ENCODE measurements at regions not wholly inside any gene's neighbourhood (a gene's known extent, or its start where the extent isn't known, plus 50 kb on each side); places are given as distances from the start of the nearest gene placed in this dataset.
"Not testable (repeated sequence)": the region's sequence is repeated elsewhere in the genome, so short reads cannot be mapped to it uniquely, and the experiment has no call there.

DNA sequence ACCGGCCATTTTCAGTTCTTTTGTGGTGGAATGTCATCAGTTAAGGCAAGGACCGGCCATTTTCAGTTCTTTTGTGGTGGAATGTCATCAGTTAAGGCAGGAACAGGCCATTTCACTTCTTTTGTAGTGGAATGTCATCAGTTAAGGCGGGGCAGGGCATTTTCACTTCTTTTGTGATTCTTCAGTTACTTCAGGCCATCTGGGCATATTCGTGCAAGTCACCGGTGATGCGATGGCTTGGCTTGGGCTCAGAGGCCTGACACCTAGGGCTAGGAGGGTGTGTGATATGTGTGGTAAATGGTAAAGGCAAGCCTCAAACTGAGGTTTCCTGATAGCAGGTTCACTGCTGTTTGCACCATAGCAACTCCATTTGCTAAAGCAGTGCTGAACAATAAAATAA lies 293.2 kb upstream of the SEMA6A start:
- DNase-seq (ENCODE audit: low read depth, low spot score); H4K20me1 ChIP-seq (replicated peaks; ENCODE audit: control insufficient read depth, extremely low read depth, insufficient read depth, low read length); H3K4me1 ChIP-seq (ENCODE audit: control insufficient read depth, extremely low read depth, insufficient read depth, low read length); BruUV-seq (replicated peaks); H3K9me1 ChIP-seq (replicated peaks; ENCODE audit: control insufficient read depth, extremely low read depth, insufficient read depth, low read length); H3K4me2 ChIP-seq (ENCODE audit: insufficient read depth, low read length); CTCF ChIA-PET; H3K79me2 ChIP-seq (ENCODE audit: control insufficient read depth, insufficient read depth, low read length); H3K4me3 ChIP-seq (replicated peaks in 1 of 3; ENCODE audit: insufficient read depth in 1 of 3, low read depth in 1 of 3, low read length in 3 of 3); H3K9me3 ChIP-seq (replicated peaks; ENCODE audit: control insufficient read depth, insufficient read depth, low read length); POLR2A ChIA-PET; H2AFZ ChIP-seq (ENCODE audit: low read depth, low read length); H3K27ac ChIP-seq (ENCODE audit: insufficient read depth, low read depth, low read length); H3K36me3 ChIP-seq (ENCODE audit: control insufficient read depth in 2 of 2, extremely low read depth in 1 of 2, insufficient read depth in 2 of 2, low read length in 2 of 2); intact Hi-C loops (cut with micrococcal nuclease); FAIRE-seq; H3K9ac ChIP-seq (replicated peaks; ENCODE audit: extremely low read depth, insufficient read depth, low read length); H3K27me3 ChIP-seq (ENCODE audit: control insufficient read depth in 2 of 2, insufficient read depth in 2 of 2, low read length in 2 of 2); dilution Hi-C loops (cut with MboI; ENCODE audit: extremely low pct_ligation_motif_present, low sequenced_read_pairs): not testable (repeated sequence)

GRCh38 chr5:116865651-116866050 lies 291.0 kb upstream of the SEMA6A start:
- H3K4me1 ChIP-seq (ENCODE audit: control insufficient read depth, extremely low read depth, insufficient read depth, low read length) = no peaks in the 10 kb centered on the region
- no peaks in the 10 kb centered on the region for H3K27me3 ChIP-seq (ENCODE audit: control insufficient read depth in 2 of 2, insufficient read depth in 2 of 2, low read length in 2 of 2)
- FAIRE-seq (no peak), DNase-seq (ENCODE audit: low read depth, low spot score) (no peak)
- H4K20me1 ChIP-seq (replicated peaks; ENCODE audit: control insufficient read depth, extremely low read depth, insufficient read depth, low read length) = no peaks in the 10 kb centered on the region
- intact Hi-C loops (cut with micrococcal nuclease) (no loop called here), dilution Hi-C loops (cut with MboI; ENCODE audit: extremely low pct_ligation_motif_present, low sequenced_read_pairs) (no loop called here)
- H3K9me1 ChIP-seq (replicated peaks; ENCODE audit: control insufficient read depth, extremely low read depth, insufficient read depth, low read length) = no peaks in the 10 kb centered on the region
- no TSS peak for BruUV-seq (replicated peaks)
- no peak overlapping the region for H3K4me2 ChIP-seq (ENCODE audit: insufficient read depth, low read length)
- H3K9ac ChIP-seq (replicated peaks; ENCODE audit: extremely low read depth, insufficient read depth, low read length) = no peak overlapping the region
- no peak overlapping the region for H3K27ac ChIP-seq (ENCODE audit: insufficient read depth, low read depth, low read length)
- no peak overlapping the region for H2AFZ ChIP-seq (ENCODE audit: low read depth, low read length)
- POLR2A ChIA-PET = no interaction called here
- no peaks in the 10 kb centered on the region for H3K9me3 ChIP-seq (replicated peaks; ENCODE audit: control insufficient read depth, insufficient read depth, low read length)
- H3K4me3 ChIP-seq (replicated peaks in 1 of 3; ENCODE audit: insufficient read depth in 1 of 3, low read depth in 1 of 3, low read length in 3 of 3) = no peak overlapping the region
- TF ChIP-seq POLR2A (IDR thresholded peaks at IDR 0.05; ENCODE audit: low read depth, low read length) (no peak), FOS (IDR thresholded peaks at IDR 0.05; ENCODE audit: borderline replicate concordance, insufficient read depth, low read length) (no peak), JUN (IDR thresholded peaks at IDR 0.05; ENCODE audit: borderline replicate concordance, insufficient read depth, insufficient read length, low read depth) (no peak), MAX (IDR thresholded peaks at IDR 0.05; ENCODE audit: insufficient read depth, insufficient read length) (no peak), MYC (IDR thresholded peaks at IDR 0.05; ENCODE audit: low read depth, low read length) (no peak), GATA2 (IDR thresholded peaks at IDR 0.05; ENCODE audit: insufficient read depth, insufficient read length, low read depth, low read length) (no peak), POLR2AphosphoS5 (IDR thresholded peaks at IDR 0.05; ENCODE audit: insufficient read depth, low read depth, low read length) (no peak), EZH2 (IDR thresholded peaks at IDR 0.05; ENCODE audit: borderline replicate concordance, low read depth, low read length, severe bottlenecking) (no peak), CTCF (IDR thresholded peaks at IDR 0.05; ENCODE audit: extremely low read depth in 1 of 2, insufficient read depth in 1 of 2, low read depth in 1 of 2, low read length in 2 of 2) (no peak)
- CTCF ChIA-PET = no interaction called here
- no peaks in the 10 kb centered on the region for H3K79me2 ChIP-seq (ENCODE audit: control insufficient read depth, insufficient read depth, low read length)
- no peaks in the 10 kb centered on the region for H3K36me3 ChIP-seq (ENCODE audit: control insufficient read depth in 2 of 2, extremely low read depth in 1 of 2, insufficient read depth in 2 of 2, low read length in 2 of 2)
